GM13976 (cell line): ENCODE measurements at regions not wholly inside any gene's neighbourhood (a gene's known extent, or its start where the extent isn't known, plus 50 kb on each side); places are given as distances from the start of the nearest gene placed in this dataset.

Source experiments
- DNase-seq: peaks from one replicate; pipeline ENCODE4 v3.0.0; 2012; ENCODE audit warnings: low spot score
- CTCF ChIP-seq: IDR thresholded peaks from 2 replicates; pipeline ENCODE4 v1.5.1; 2012; ENCODE audit warnings: borderline replicate concordance, mild to moderate bottlenecking; ENCODE audit not compliant: insufficient read depth; ENCODE audit errors: extremely low read depth, missing control alignments, control extremely low read depth
- in situ Hi-C: fragments of 300-500 bp; cut with MboI; formaldehyde crosslinking; loops from one replicate; pipeline ENCODE4 v1.12.0; 2022; ENCODE audit warnings: low sequenced_read_pairs, mixed read lengths, inconsistent platforms; ENCODE audit not compliant: unreplicated experiment

GRCh38 chr10:107701943-107702342 is 537.4 kb upstream of the SORCS1 start:
- in situ Hi-C loops = no loop called here
- no peak for DNase-seq
- TF ChIP-seq CTCF = no peak

- DNase-seq = no peak
- no peak for TF ChIP-seq CTCF
- in situ Hi-C loops = no loop called here
Observed at GRCh38 chr10:107692072-107692471, 527.6 kb upstream of the SORCS1 start.

- DNase-seq = no peak
Observed at GRCh38 chr10:107689323-107689722, 524.8 kb upstream of the SORCS1 start.

GRCh38 chr10:107687701-107688100 is 523.2 kb upstream of the SORCS1 start:
- no peak for DNase-seq
- TF ChIP-seq CTCF = no peak
- in situ Hi-C loops = no loop called here

More at GRCh38 chr10:107689323-107689722, 524.8 kb upstream of the SORCS1 start:
- TF ChIP-seq CTCF = no peak
- in situ Hi-C loops = no loop called here

- DNase-seq = no peak
- no peak for TF ChIP-seq CTCF
- in situ Hi-C loops = no loop called here
Observed at GRCh38 chr10:107686095-107686494, 521.6 kb upstream of the SORCS1 start.

GRCh38 chr10:107671960-107672359 is 507.5 kb upstream of the SORCS1 start:
- TF ChIP-seq CTCF = no peak
- DNase-seq = no peak
- in situ Hi-C loops = no loop called here

GRCh38 chr10:107666214-107666613 is 501.7 kb upstream of the SORCS1 start:
- TF ChIP-seq CTCF = no peak
- in situ Hi-C loops = no loop called here
- DNase-seq = no peak
